Left hindlimb (tissue), 1 donor: ENCODE measurements at regions not wholly inside any gene's neighbourhood (a gene's known extent, or its start where the extent isn't known, plus 50 kb on each side); places are given as distances from the start of the nearest gene placed in this dataset.

Source experiments
- DNase-seq: peaks from one replicate; pipeline ENCODE4 v3.0.0-alpha.2; 2018

GRCh38 chr11:80625563-80625962, 1184.7 kb upstream of the TENM4 start:
- no peak for DNase-seq

DNA sequence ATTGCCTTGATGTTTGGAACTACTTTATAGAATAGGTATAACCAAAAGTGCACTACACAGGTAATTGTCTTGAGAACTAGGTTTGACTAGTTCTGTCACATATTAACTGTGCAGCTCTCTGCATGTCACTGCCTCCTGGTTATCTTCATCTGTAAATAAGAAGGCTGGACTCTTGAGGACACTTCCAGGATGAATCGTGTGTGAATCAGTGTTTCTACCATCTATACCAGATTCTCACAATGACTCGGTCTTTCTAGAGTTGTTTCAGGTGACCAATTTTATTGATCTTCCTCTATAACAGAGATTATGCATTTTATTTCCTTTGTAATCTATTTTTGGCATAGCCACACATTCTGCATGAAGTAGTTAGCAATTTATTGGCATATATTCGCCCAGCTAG, 1181.0 kb upstream of the TENM4 start:
- no peak for DNase-seq

DNA sequence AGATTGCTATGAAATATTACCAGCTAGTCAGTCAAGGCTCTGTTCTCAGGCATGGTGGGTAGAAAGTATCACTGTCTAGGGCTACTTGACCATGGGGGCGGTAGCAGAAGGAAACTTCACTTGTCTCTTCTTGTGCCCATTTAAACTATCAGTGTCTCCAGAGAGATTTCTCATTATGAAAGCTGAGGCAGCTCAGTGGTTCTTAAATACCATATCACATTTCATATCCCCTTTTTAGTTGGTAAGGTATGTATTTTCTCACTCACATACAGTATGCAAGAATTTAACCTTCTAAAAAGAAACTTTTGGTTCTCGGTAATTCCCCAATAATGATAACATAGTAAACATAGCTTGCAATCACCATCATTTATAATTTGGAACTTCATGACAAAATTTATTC, 1180.0 kb upstream of the TENM4 start:
- DNase-seq, result no peak

DNA sequence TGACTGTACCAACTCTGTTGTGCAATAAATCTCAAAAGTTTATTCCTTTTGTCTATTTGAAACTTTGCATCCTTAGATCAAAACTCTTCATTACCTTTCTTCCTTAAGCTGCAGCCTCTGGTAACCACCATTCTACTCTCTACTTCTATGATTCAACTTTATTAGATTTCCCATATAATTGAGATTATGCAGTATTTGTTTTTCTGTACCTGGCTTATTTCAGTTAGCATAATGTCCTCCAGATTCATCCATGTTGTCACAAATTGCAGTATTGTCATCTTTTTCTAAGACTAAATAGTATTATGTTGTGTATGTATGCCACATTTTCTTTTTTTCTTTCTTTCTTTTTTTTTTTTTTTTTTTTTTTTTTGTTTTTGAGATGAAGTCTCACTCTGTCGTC, 1176.3 kb upstream of the TENM4 start:
- DNase-seq, result no peak

GRCh38 chr11:80616070-80616800, 1175.4 kb upstream of the TENM4 start:
- DNase-seq, result no peak

GRCh38 chr11:80613655-80614054, 1172.8 kb upstream of the TENM4 start:
- no peak for DNase-seq

GRCh38 chr11:80610516-80610915, 1169.7 kb upstream of the TENM4 start:
- DNase-seq, result no peak

DNA sequence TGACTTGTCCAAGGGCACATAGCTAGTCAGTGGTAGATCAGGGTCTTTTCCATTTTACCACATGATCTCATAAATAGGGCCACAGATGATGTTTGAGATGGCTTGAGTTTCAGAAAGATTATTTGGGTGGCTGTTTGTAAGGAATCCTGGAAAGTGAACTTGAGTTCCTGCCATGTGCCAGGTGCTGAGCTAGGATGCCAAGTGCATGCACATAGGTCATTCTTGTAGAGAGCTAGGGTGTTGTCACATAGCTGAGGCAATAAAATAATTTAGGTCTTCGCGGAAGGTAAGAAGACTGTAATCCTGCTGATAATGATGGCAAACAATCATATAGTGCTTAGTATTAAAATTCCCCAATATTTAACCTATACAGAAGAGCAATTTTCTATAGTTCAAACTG, 1162.6 kb upstream of the TENM4 start:
- no peak for DNase-seq

DNA sequence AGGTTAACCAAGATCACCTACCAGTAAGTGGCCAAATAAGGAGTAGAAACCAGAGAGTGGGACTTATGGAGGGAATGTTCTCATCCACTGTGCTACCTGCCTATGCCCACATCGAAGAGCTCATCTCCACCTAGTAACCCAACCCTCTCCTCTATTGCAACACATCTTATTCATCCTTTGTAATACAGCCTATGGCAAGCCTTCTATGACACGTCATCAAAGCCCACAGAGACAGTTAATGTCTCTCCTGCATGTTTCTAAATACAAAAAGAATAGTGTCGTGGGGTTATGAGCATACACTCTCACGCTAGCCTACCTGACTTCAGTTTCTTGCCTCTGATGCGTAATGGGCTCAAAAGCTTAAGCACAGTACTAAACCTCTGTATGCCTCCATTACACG, 1158.1 kb upstream of the TENM4 start:
- DNase-seq, result no peak

DNA sequence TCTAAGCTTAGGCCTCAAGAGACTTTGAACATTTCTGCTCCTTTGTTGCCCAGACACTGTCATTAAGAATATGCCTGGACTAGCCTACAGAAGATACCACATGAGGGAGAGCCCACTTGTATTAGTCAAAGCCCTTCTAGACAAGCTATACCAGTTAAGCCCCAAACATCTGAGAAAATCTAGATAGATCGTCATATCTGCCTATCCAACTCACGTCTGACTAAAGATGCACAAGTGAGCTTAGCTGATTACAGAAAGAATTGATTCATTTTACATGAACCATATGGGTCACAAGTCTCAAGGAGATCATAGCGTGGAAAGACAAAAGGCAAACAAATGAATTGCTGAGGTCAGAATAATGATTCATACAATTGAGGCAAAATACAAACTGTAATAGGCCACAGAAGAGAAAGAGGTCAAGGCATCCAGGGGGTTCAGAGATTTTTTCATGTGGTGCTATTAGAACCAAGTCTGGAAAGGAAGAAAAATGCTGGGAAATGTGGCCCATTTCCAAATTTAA, 1155.5 kb upstream of the TENM4 start:
- DNase-seq, result no peak

DNA sequence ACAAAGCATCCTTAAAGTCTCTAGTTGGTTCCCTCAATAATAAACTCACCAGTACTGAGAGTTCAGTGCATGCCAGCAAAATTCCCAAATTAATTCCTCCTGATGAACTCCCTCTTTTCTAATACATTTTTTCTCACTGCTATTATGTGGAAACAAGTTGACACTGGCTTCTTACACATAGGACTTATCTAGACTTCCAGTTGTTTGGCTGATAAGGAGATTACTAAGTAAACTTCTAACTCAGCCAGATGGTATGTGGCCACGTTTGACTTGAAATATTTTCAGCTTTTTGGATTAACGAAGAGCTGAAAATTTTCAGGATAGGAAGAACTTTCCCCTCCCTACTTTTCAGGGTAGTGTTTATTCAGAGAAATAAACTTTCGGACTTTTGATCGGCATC, 1154.2 kb upstream of the TENM4 start:
- DNase-seq, result no peak

GRCh38 chr11:80593648-80594374, 1153.0 kb upstream of the TENM4 start:
- DNase-seq, result no peak

GRCh38 chr11:80592546-80592945, 1151.7 kb upstream of the TENM4 start:
- DNase-seq, result no peak

DNA sequence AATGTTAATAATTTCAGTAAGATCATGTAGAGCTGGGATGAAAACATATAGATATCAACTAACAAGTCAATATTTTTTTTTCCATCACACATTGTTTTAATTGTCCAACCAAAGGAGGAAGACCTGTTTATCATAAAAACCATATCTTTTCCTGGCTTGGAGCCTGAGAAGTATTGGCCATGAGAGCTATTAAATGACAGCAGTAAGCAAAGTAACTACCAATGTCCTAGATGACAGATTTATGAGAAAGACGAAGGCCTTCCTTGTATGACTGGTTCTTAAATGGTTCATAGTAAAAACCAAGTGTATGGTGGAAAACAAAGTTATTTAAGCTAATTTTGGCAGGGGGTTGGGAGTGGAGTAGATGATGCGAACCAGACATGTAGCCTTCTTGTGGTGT, 1147.1 kb upstream of the TENM4 start:
- DNase-seq, result no peak

- no peak for DNase-seq
These were observed 1145.6 kb upstream of the TENM4 start for GRCh38 chr11:80586464-80586863.

GRCh38 chr11:80584661-80585060, 1143.8 kb upstream of the TENM4 start:
- no peak for DNase-seq

- no peak for DNase-seq
These were observed 1129.0 kb upstream of the TENM4 start for GRCh38 chr11:80569832-80570231.

GRCh38 chr11:80565231-80565630, 1124.4 kb upstream of the TENM4 start:
- no peak for DNase-seq

- DNase-seq, result no peak
These were observed 1121.8 kb upstream of the TENM4 start for GRCh38 chr11:80562523-80563125.

DNA sequence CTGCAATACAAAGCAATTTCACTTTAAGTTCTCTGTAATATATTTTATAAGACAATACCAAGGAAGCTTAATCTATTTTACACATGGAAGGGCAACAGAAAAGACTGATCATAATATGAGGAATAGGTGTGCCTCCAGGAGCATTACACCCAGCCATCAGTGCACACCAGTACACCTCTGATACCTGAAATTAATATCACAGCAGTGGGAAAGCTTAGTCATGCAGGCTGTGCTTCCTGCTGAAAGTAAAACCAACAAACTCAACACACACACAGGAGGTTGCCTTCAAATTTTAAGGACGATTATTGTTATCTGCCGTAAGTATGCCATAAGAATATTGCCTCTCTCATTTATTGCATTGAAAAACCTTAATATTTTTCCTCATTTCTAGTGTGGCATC, 1119.1 kb upstream of the TENM4 start:
- DNase-seq, result no peak

DNA sequence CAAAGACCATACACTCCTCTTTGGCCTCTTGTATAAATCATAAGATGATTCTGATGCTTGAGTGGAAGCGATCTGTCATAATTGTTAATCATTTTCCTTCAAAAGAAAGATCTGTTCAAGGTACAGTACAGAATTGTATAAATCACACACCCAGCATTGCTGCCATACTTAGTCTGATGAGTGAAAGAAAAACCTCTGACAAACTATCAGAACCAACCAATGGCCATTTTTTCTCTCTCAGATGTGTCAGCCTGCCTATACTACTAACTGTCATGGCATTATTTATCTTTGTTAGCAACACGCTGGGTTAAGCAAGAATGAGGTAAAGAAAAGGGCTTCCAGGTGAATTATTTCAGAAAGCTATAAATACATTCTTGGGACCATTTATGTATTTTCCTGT, 1112.7 kb upstream of the TENM4 start:
- DNase-seq, result no peak

- DNase-seq, result no peak
These were observed 1101.9 kb upstream of the TENM4 start for GRCh38 chr11:80542704-80543103.

DNA sequence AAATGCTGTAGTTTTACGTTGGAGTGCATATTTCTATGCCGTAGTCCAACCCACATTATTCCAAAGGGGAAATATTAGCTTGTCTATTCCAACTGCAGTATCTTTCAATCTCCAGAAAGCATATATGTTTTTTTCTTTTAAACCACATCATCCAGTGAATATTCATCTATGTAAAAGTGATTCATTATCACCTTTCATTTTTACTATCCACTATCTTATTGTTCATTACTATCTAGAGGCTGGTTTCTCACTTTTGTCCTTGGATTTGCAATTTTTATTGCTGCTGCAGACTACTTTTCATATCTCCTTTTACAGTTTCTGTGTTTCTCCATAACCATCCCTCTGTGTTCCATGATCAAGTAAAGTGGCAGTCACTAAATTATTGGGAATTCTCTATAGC, 1097.2 kb upstream of the TENM4 start:
- no peak for DNase-seq

DNA sequence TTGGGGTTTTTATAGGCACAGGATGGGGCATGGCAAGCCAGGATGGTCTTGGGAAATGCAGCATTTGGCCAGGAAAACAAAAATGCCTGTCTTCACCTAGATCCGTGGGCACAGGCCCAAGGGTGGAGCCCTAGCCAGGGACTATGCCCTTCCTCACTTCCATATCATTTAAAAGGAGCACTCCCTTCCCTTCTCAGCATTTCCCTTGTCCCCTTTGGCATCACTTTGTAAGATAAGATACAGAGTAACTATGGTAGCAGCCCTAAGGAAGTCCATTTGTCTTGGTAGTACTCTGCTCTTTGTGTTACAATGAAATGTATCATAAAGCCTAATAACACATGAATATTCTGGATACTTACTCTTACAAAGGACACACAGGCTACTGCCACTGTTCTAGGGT, 1092.6 kb upstream of the TENM4 start:
- no peak for DNase-seq
